Ishikawa (cell line): ENCODE measurements at regions not wholly inside any gene's neighbourhood (a gene's known extent, or its start where the extent isn't known, plus 50 kb on each side); places are given as distances from the start of the nearest gene placed in this dataset.

Experiments used
- NFIC ChIP-seq: IDR thresholded peaks from 2 replicates; pipeline ENCODE4 v1.6.1; 2012
- TEAD4 ChIP-seq: IDR thresholded peaks from 2 replicates; pipeline ENCODE4 v1.6.1; 2012

DNA sequence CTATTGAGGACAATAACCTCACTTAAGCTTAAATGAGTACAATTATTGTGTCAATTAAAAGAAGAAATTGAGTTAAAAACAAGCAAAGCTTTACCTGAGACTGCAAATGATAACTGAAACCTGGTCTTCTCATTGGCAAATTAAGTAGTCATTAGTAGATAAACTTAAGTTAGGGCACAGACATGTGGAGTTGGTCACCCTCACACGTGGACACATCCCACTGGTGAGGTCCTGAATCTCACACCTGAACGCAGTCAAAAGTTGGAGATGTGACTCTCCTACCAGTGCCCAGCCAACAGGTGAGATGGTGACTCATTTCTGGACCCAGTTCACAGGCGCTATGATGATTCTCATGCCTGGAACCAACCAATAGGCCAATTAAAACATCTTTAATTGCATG lies 311.6 kb downstream of the FOXL1 start:
- TF ChIP-seq NFIC (no peak), TEAD4 (no peak)
